Neuronal stem cell (in vitro differentiated cells): ENCODE measurements at regions not wholly inside any gene's neighbourhood (a gene's known extent, or its start where the extent isn't known, plus 50 kb on each side); places are given as distances from the start of the nearest gene placed in this dataset.

Experiments
- DNase-seq: peaks from one replicate; pipeline ENCODE4 v3.0.0-alpha.2; 2013; ENCODE audit warnings: low spot score
- H2AFZ ChIP-seq: one replicate; pipeline ENCODE4 v1.6.1; 2013; ENCODE audit warnings: mild to moderate bottlenecking, low read length, inconsistent platforms
- H2AK5ac ChIP-seq: 2 replicates; pipeline ENCODE4 v1.6.1; 2013; ENCODE audit warnings: low read depth, mild to moderate bottlenecking, inconsistent platforms, low read length, moderate library complexity, mixed read lengths
- H2BK120ac ChIP-seq: 2 replicates; pipeline ENCODE4 v1.6.1; 2013; ENCODE audit warnings: low read depth, mild to moderate bottlenecking, inconsistent platforms, low read length, moderate library complexity, mixed read lengths
- H2BK12ac ChIP-seq: one replicate; pipeline ENCODE4 v1.6.1; 2013; ENCODE audit warnings: low read length, inconsistent platforms
- H2BK15ac ChIP-seq: 2 replicates; pipeline ENCODE4 v1.6.1; 2013; ENCODE audit warnings: mild to moderate bottlenecking, low read length, inconsistent platforms, mixed read lengths
- H2BK5ac ChIP-seq: one replicate; pipeline ENCODE4 v1.6.1; 2013; ENCODE audit warnings: inconsistent platforms, mild to moderate bottlenecking, low read length, moderate library complexity
- H3K14ac ChIP-seq: one replicate; pipeline ENCODE4 v1.6.1; 2013; ENCODE audit warnings: low read length, inconsistent platforms
- H3K18ac ChIP-seq: 2 replicates; pipeline ENCODE4 v1.6.1; 2013; ENCODE audit warnings: low read length, inconsistent platforms
- H3K23ac ChIP-seq: 2 replicates; pipeline ENCODE4 v1.6.1; 2013; ENCODE audit warnings: low read depth, mild to moderate bottlenecking, mixed read lengths, low read length, inconsistent platforms; ENCODE audit not compliant: poor library complexity
- H3K27ac ChIP-seq: replicated peaks from 3 replicates; pipeline ENCODE4 v1.5.1; 2013; ENCODE audit warnings: low read length, inconsistent platforms
- H3K27me3 ChIP-seq, 3 experiments: 2 replicates each; pipeline ENCODE4 v1.6.1; 2013; ENCODE audit warnings: low read length in 3 of 3, mild to moderate bottlenecking in 2 of 3, inconsistent platforms in 1 of 3, low read depth in 1 of 3, mixed read lengths in 1 of 3, moderate library complexity in 1 of 3; ENCODE audit not compliant: control insufficient read depth in 3 of 3, insufficient read depth in 3 of 3
- H3K36me3 ChIP-seq, 2 donors: replicated peaks in 1 of 2; 2 replicates each; pipeline ENCODE4 v1.6.1; 2013; ENCODE audit warnings: low read length in 2 of 2; ENCODE audit not compliant: control insufficient read depth in 2 of 2, insufficient read depth in 2 of 2
- H3K4ac ChIP-seq: 2 replicates; pipeline ENCODE4 v1.6.1; 2013; ENCODE audit warnings: inconsistent platforms, mild to moderate bottlenecking, low read length, moderate library complexity
- H3K4me1 ChIP-seq, 2 donors: 1 replicate in 1 of 2; 2 replicates in 1 of 2; pipeline ENCODE4 v1.6.1; 2013; ENCODE audit warnings: low read length in 2 of 2, low read depth in 1 of 2; ENCODE audit not compliant: control insufficient read depth in 2 of 2, insufficient read depth in 1 of 2
- H3K4me2 ChIP-seq: one replicate; pipeline ENCODE4 v1.6.1; 2013; ENCODE audit warnings: mild to moderate bottlenecking, low read length, inconsistent platforms; ENCODE audit not compliant: insufficient read depth, poor library complexity, severe bottlenecking
- H3K4me3 ChIP-seq, 2 donors: 2 replicates each; pipeline ENCODE4 v1.5.1; 2013; ENCODE audit warnings: low read length in 2 of 2, mild to moderate bottlenecking in 2 of 2, inconsistent platforms in 1 of 2, moderate library complexity in 1 of 2
- H3K79me1 ChIP-seq: one replicate; pipeline ENCODE4 v1.6.1; 2013; ENCODE audit warnings: low read depth, mild to moderate bottlenecking, inconsistent platforms, low read length, moderate library complexity
- H3K9ac ChIP-seq: one replicate; pipeline ENCODE4 v1.6.1; 2013; ENCODE audit warnings: mild to moderate bottlenecking, low read depth, low read length, inconsistent platforms; ENCODE audit not compliant: poor library complexity
- H3K9me3 ChIP-seq, 2 donors: replicated peaks in 1 of 2; 2 replicates each; pipeline versions ENCODE3 to v1.6.1; 2013; ENCODE audit warnings: low read length in 2 of 2, mild to moderate bottlenecking in 2 of 2, inconsistent platforms in 1 of 2, low read depth in 1 of 2, mixed read lengths in 1 of 2, moderate library complexity in 1 of 2; ENCODE audit not compliant: control insufficient read depth in 2 of 2, insufficient read depth in 1 of 2
- H4K8ac ChIP-seq: one replicate; pipeline ENCODE4 v1.6.1; 2013; ENCODE audit warnings: low read depth, mild to moderate bottlenecking, inconsistent platforms, low read length, moderate library complexity
- H4K91ac ChIP-seq: one replicate; pipeline ENCODE4 v1.6.1; 2013; ENCODE audit warnings: low read length, low read depth, mild to moderate bottlenecking, inconsistent platforms; ENCODE audit not compliant: poor library complexity
- WGBS, 2 donors: extraction: QIAGEN DNeasy Blood & Tissue Kit; methylation state at CpG; one replicate each; pipeline ENCODE4 v1.1.7; 2013; ENCODE audit warnings: missing lambda C conversion rate in 2 of 2, mixed read lengths in 1 of 2; ENCODE audit not compliant: insufficient read length in 2 of 2, insufficient replicate concordance in 1 of 2; ENCODE audit errors: extremely low coverage in 2 of 2; 5-methylcytosine and 5-hydroxymethylcytosine counted together

DNA sequence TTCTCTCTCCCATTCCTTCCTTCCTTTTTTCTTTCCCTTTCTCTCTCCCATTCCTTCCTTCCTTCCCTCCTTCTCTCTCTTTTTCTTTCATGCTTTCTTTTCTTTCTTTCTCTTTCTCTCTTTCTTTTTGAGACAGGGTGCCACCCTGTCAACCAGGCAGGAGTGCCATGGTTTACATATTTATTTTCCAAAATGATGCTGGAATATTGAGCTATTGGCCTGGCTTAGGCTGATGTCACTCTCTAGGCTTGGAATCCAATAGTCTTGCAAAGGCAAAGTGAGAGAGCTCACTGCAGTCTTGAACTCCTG lies 159.1 kb downstream of the BAMBI start:
- no peaks in the 10 kb centered on the region for H3K36me3 ChIP-seq
- no peak overlapping the region for H2BK15ac ChIP-seq
- H3K27ac ChIP-seq = no peak overlapping the region

DNA sequence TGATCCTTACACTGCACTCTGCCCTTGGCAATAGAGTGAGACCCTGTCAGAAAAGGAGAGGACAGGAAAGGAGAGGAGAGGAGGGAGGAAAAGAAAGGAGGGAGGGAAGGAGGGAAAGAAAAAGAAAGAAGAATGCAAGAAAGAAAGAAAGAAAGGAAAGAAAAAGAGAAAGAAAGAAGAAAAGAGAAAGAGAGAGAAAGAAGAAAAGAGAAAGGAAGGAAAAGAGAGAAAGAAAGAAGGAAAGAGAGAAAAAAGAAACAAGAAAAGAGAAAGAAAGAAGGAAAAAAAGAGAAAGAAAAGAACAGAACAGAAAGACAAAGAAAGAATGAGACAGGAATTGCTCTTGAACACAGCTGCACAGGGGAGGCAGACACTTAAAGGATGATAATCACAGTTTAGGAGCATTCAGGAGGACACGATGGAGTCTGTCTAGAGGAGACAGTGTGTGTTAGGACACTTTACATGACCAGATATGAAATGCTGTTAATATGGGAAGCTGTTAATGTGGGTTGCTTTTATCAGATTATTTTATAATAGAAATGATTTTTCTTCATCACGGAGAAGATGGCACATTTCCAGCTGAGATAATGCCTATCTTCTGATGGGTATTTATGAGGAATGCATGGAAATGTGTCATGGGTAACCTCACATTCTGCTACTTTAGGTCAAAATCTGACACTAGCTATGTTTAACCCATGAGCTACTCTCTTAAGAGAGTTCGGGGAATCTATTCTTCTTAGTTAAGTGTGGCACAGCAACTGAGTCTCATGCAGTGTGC lies 160.5 kb downstream of the BAMBI start:
- Histone ChIP-seq H2BK12ac (no peak overlapping the region), H2BK15ac (no peak overlapping the region), H3K4me1 (no peaks in the 10 kb centered on the region), H3K4me3 (no peak overlapping the region), H3K27ac (no peak overlapping the region), H3K9ac (no peak overlapping the region), H2AK5ac (no peak overlapping the region), H3K4ac (no peak overlapping the region), H4K91ac (no peak overlapping the region), H3K36me3 (no peaks in the 10 kb centered on the region), H2BK120ac (no peak overlapping the region), H3K79me1 (no peaks in the 10 kb centered on the region), H2AFZ (no peak overlapping the region), H3K14ac (no peak overlapping the region), H3K4me2 (no peak overlapping the region), H2BK5ac (no peak overlapping the region), H4K8ac (no peak overlapping the region), H3K18ac (no peak overlapping the region), H3K23ac (no peak overlapping the region), H3K27me3 (no peaks in the 10 kb centered on the region), H3K9me3 (no peaks in the 10 kb centered on the region)
- DNase-seq = no peak
- WGBS, 2 donors = no CpG with 5 or more reads among the region's 3 CpGs

More for the DNA sequence above, 159.1 kb downstream of the BAMBI start:
- H3K4me2 ChIP-seq = no peak overlapping the region
- no peak for DNase-seq
- no peak overlapping the region for H2BK5ac ChIP-seq
- H3K18ac ChIP-seq = no peak overlapping the region
- H2AFZ ChIP-seq = no peak overlapping the region
- H2BK120ac ChIP-seq = no peak overlapping the region
- no peak overlapping the region for H2BK12ac ChIP-seq
- no peaks in the 10 kb centered on the region for H3K9me3 ChIP-seq
- no peaks in the 10 kb centered on the region for H3K27me3 ChIP-seq
- H3K23ac ChIP-seq = no peak overlapping the region
- H3K79me1 ChIP-seq = no peaks in the 10 kb centered on the region
- H4K91ac ChIP-seq = no peak overlapping the region
- H4K8ac ChIP-seq = no peak overlapping the region
- no peaks in the 10 kb centered on the region for H3K4me1 ChIP-seq
- no peak overlapping the region for H2AK5ac ChIP-seq
- no peak overlapping the region for H3K4me3 ChIP-seq
- no peak overlapping the region for H3K14ac ChIP-seq
- H3K4ac ChIP-seq = no peak overlapping the region
- H3K9ac ChIP-seq = no peak overlapping the region

DNA sequence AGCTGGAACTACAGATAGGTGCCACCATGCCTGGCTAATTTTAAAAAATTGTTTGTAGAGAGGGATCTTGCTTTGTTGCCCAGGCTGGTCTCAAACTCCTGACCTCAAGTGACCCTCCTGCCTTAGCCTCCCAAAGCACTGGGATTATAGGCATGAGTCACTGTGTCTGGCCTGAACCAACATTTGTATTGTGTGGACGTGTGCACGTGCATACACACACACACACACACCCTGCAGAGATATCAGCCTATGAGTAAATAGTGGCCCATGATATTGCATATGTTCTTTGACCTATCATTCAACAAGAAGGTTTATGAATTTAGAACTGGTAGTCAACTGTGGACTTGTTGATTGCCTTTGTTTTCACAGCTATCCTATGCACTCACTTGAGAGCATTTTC lies 161.6 kb downstream of the BAMBI start:
- no peak overlapping the region for H3K4ac ChIP-seq
- no peak overlapping the region for H3K14ac ChIP-seq
- no peak overlapping the region for H2BK12ac ChIP-seq
- no CpG with 5 or more reads among the region's 2 CpGs for WGBS, 2 donors
- H3K18ac ChIP-seq = no peak overlapping the region
- H3K4me2 ChIP-seq = no peak overlapping the region
- no peaks in the 10 kb centered on the region for H3K79me1 ChIP-seq
- no peak overlapping the region for H3K27ac ChIP-seq
- H2AFZ ChIP-seq = no peak overlapping the region
- no peaks in the 10 kb centered on the region for H3K27me3 ChIP-seq
- H2BK120ac ChIP-seq = no peak overlapping the region
- no peak overlapping the region for H3K23ac ChIP-seq
- no peak overlapping the region for H2AK5ac ChIP-seq
- no peak overlapping the region for H2BK5ac ChIP-seq
- no peaks in the 10 kb centered on the region for H3K4me1 ChIP-seq
- H4K91ac ChIP-seq = no peak overlapping the region
- no peak overlapping the region for H2BK15ac ChIP-seq
- H3K9ac ChIP-seq = no peak overlapping the region
- DNase-seq = no peak
- no peaks in the 10 kb centered on the region for H3K9me3 ChIP-seq
- no peak overlapping the region for H3K4me3 ChIP-seq
- H3K36me3 ChIP-seq = no peaks in the 10 kb centered on the region
- no peak overlapping the region for H4K8ac ChIP-seq

DNA sequence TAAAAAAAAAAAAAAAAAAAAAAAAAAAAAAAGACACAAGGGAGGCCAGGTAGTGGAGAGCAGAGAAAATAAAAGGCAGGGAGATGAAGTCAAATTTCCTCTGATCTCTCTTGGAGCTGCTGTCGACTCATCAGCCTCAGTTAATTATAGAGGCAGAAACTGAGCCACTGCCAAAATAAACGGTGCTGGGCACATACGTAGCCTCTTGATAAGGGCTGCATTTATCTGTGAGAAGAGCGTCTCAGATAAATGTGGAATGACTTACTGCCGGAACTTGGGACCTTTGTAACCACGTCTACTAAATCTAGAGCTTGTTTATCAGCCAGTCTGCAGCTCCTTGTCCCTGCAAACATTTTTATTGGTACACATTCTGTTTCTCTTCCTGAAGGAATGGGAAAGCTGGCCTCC lies 162.3 kb downstream of the BAMBI start:
- H3K14ac ChIP-seq = no peak overlapping the region
- H3K79me1 ChIP-seq = no peaks in the 10 kb centered on the region
- DNase-seq = no peak
- no peak overlapping the region for H4K8ac ChIP-seq
- H3K9me3 ChIP-seq = no peaks in the 10 kb centered on the region
- no peak overlapping the region for H3K18ac ChIP-seq
- H3K4me3 ChIP-seq = no peak overlapping the region
- H3K9ac ChIP-seq = no peak overlapping the region
- H2BK120ac ChIP-seq = no peak overlapping the region
- no peak overlapping the region for H2AK5ac ChIP-seq
- H3K27me3 ChIP-seq = no peaks in the 10 kb centered on the region
- no peak overlapping the region for H4K91ac ChIP-seq
- no peak overlapping the region for H3K27ac ChIP-seq
- no peak overlapping the region for H2AFZ ChIP-seq
- WGBS, 2 donors = no CpG with 5 or more reads among the region's 6 CpGs
- no peak overlapping the region for H3K4me2 ChIP-seq
- H3K36me3 ChIP-seq = no peaks in the 10 kb centered on the region
- no peak overlapping the region for H3K23ac ChIP-seq
- H3K4me1 ChIP-seq = no peaks in the 10 kb centered on the region
- no peak overlapping the region for H2BK15ac ChIP-seq
- no peak overlapping the region for H2BK5ac ChIP-seq
- no peak overlapping the region for H3K4ac ChIP-seq
- no peak overlapping the region for H2BK12ac ChIP-seq
